HG02970 (cell line): ENCODE measurements at regions not wholly inside any gene's neighbourhood (a gene's known extent, or its start where the extent isn't known, plus 50 kb on each side); places are given as distances from the start of the nearest gene placed in this dataset.
"Not testable (repeated sequence)": the region's sequence is repeated elsewhere in the genome, so short reads cannot be mapped to it uniquely, and the experiment has no call there.

Source experiments
- ATAC-seq: cut with Tn5 transposase; IDR thresholded peaks from one replicate; pipeline ENCODE4 v1.9.1; 2021; ENCODE audit warnings: mild to moderate bottlenecking, moderate library complexity, moderate number of reproducible peaks; ENCODE audit not compliant: unreplicated experiment, low FRiP score

- not testable (repeated sequence) for ATAC-seq
These were observed 194.7 kb downstream of the BANP start for GRCh38 chr16:88145824-88146405.

DNA sequence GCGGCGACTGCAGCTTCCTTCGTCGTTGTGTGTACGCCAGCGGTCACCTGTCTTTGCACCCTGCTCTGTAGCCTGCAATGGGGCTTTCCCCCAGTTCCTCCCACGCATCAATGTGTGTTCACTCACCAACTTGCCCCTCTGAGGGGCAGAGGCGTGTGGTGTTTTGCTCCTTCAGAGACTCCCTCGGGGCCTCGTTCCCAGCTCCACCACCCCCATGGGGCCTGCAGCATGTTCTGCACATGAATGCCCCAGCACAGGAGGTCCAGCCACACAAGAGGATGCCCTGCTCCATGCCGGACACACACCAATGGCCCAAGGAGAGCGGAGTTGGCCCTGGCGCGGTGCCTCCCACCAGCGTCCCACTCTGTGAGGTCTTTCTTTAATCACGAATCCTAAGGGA, 196.8 kb downstream of the BANP start:
- not testable (repeated sequence) for ATAC-seq

GRCh38 chr16:88148682-88149081, 197.4 kb downstream of the BANP start:
- ATAC-seq, result not testable (repeated sequence)

DNA sequence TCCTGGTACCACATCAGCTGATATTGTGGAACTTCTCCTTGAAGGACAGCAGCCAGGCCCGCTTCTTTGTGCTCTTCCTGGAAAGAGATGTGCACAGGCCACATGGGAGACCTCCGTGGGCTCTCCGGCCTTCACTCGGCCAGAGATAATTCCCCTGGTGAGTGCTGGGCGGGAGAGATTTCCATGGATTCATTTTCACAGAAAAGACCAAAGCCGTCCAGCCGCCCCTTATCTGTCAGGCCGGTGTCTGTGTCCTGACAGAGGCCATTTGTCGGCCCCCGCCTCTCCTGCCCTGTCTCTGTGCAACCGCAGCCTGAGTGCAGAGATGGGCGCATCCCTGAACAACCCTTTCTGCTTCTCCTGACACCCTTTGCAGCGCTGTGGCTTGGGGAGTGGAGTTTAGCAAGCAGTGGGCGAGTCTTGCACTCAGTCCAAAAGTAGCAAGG, 197.9 kb downstream of the BANP start:
- ATAC-seq, result not testable (repeated sequence)

DNA sequence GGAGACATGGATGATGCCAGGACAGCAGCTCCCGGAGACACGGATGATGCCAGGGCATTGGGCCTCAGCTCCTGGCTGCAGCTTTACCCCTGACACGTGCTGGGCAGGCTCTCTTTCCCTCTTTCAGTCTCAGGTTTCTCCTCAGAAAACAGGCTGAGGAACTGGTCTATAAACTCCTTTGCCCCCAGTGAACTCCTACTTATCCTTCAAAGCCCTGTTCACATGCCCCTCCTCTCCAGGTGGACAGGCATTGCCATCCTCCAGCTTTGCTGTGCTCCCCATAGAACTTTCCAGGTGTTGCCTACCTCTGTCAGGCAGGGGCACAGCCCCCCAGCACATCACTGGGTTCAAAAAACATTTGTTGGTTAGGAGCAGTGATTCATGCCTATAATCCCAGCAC, 198.4 kb downstream of the BANP start:
- ATAC-seq, result not testable (repeated sequence)

DNA sequence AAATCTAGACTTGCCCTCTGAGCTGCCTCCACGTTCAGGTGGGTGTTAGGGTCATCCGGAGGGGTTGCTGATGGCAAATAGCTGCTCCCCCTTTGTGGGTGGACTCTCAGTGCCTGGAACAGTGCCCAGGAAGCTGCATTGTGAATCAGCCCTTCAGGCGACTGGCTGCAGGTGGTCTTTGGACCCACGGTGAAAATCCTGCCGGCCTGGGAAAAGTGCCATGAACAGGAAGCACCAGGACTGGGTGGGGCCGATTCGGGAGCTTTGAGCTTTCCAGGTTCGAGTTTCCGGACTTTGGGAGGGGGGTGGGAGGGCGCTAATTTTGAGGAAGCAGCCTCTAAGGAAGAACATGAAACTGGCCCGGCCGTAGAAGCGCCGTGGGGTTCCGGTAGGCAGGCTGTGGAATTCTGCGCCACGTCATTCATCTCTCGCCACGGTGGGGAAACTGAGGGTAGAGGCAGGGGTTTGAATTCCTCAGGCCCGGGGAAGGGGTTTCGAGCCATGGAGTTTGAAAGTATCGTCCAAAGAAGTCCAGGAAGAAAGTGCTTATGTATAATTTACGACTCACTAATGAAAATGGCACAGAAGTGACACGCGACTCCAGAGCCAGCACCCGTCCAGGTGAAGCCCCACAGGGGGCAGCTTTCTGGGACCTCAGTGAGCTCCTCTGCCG, 199.4 kb downstream of the BANP start:
- ATAC-seq, result not testable (repeated sequence)

DNA sequence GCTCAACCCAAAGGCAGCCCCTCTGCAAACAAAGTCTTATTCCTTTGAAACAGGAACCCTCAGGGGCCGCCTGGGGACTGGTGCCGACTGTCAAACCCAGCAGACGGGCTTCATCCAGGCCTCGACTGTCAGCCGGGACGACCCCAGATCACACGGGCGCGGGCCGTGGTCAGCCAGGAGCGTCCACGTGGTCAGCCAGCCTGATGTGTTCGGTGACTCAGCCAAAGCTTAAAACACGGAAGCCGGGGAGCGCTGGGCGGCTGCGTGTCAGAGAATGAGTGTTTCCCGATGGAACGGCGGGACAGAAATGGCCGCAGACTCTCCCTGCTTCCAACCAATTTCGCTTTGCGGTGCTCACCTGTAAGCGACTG, 199.9 kb downstream of the BANP start:
- not testable (repeated sequence) for ATAC-seq

DNA sequence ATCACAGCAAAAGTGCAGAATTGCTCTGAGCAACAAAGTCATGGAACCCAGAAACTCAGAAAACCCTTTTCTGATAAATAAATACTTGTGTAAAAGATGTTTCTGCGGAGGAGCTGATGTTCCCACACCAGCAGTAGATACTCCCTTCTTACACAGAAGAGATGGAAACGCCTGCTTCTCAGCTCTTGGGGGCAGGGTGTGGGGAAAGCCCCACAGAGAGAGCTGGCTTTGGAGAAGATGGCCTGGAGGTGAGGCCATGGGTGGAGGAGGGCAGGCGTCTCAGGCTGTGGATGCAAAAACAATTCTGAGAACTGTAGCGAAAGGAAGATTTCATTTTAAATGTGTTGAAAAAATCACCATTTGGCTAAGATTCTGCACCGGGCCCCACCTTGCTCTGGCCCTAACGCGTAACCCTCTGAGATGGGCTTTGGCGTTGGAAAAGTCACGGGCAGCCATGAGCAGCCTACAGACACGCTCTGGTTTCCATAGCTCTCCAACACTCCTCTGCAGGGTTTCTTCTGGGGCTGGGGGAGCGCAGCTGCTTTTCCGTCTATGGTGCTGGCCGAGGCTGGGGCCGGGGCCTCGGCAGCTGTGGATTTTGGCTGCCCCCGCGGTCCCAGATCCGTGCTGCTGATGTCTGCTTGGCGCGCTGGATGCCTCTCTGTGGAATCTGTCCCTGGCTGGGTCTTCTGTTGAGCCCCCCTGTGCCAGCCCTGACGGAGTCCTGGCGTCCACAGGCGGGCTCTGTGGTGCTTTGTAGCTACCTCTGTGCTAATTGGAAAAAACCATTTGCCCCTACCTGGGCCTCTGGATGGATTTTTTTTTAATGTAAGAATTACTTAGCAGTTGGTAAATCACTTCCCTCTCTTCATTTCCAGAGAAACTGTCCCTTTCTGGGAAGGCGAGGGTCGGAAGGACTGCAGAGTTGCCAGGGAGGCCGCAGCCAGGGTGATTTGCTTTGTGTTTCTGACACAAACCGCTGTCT, 200.9 kb downstream of the BANP start:
- ATAC-seq, result not testable (repeated sequence)

DNA sequence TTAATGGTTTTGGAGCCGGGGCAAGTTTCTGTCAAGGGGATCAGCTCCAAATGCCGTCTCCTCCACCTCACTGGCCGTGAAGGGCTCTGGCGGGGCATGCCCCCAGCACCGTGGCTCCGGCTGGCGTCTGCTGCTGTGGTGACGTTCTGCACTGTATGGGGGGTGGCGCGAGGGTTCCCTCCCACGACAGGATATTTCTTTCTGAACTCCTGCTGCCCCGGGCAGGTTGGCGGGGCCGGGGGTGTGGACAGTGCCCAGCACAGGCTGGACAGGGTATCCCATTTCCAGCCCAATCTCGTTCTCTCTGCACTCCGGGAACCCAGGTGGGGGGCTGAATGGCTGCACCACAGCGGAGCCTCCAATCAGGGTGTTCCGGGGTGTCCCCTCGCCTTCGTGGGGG, 201.6 kb downstream of the BANP start:
- ATAC-seq, result not testable (repeated sequence)

DNA sequence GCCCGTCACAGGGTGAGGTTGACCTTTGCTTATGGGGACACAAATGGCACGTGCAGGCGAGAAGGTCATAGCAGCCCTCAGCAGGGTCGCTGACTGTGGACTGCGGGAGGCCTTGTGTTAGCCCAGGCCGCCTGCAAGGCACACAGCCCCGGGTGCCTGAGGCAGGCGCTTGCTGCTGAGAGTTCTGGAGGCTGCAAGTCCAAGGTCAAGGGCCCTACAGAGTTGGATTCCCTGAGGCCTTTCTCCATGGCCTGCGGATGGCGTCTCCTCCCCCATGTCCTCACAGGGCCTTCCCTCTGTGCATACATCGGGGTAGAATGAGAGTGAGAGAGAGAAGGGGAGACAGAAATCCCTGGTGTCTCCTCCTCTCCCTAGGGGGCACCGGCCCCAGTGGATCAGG, 202.3 kb downstream of the BANP start:
- ATAC-seq, result not testable (repeated sequence)

GRCh38 chr16:88154886-88155285, 203.7 kb downstream of the BANP start:
- ATAC-seq, result not testable (repeated sequence)

DNA sequence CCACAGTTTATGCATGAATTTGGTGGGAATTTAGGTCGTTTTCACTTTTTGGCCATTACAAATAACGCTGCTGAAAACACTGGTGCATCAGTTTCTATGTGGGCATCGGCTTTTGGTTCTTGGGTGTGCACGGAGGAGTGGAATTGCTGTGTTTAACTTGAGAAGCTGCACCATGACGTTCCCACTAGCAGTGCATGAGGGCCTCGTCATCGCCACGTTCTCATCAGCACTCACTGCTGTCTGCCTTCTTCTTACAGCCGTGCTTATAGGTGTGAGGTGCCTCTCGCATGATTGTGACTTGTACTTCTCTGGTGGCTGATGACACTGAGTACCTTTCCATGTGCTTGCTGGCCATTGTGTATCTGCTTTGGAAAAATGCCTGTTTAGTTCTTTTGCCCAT, 204.4 kb downstream of the BANP start:
- not testable (repeated sequence) for ATAC-seq

- ATAC-seq, result not testable (repeated sequence)
These were observed 205.5 kb downstream of the BANP start for GRCh38 chr16:88156640-88157283.

- ATAC-seq, result not testable (repeated sequence)
These were observed 206.5 kb downstream of the BANP start for GRCh38 chr16:88157686-88158085.

DNA sequence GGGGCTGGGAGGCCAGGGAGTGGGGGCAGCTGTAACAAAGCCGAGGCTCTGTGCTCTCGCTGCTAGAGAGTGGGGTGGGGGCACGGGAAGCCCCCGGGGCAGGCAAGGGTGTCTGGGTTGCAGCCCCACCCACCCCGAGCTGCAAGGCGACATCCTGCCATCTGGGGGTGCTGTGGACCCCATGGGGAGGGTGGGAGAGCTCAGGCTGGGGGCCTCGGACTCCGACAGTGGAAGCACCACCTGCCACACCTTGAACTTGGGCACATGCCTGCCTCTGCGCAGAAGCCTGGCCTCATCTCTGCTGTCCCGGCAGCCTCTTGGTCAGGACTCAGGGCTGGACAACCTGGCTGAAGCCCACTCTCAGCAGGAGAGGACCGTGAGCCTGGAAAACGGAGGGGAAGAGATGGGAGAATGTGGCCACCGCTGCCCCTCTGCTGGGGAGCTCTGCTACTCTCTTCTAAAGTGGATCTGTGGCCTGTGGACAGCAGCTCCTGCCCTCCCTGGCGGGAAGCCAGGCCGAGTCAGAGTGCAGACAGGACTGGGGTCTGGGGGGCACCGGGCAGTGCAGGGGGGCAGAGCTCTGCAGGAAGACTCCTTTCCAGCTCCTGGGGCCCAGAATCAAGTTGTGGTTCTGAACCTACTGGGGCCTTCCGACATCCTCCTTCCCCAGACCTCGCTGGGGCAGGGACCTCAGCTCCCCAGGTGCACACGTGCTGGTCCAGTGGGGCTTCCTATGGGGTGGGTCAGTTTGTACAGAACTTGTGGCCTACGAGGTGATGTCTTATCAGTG, 207.2 kb downstream of the BANP start:
- ATAC-seq, result not testable (repeated sequence)

DNA sequence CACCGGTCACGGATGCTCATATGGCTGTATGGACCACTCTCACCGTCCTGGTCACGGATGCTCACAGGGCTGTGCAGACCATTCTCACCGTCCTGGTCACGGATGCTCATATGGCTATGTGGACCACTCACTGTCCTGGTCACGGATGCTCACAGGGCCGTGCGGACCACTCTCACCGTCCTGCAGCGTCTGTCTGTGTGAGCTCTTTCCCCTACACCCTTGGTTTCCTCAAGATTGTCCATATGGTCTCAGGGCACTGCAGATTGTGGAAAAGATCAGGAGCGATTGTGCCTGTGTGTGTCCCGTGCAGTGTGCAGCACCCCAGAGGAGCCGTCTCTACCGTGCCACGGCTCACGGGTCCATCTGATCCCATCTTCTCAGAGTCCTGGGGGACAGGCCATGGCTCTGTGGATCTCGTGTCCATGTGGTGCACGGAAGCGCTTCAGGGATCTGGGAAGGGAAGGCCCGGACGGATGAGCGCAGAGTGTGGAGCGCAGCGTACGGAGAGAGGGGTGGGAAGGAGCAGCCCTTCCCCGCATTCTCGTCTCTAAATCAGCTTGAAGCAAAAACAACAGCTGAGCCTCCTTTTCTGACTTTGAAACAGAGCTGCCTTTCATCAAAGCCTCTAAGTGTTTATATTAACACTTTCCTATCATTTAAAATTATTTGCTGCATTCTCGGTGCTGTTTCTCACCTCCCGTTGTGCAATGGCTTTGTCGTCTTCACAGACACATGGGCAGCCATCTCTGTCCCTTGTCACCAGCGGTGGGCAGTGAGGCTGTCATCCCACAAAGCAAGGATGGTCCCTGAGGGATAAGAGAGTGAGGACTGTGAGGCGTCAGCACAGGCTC, 208.0 kb downstream of the BANP start:
- ATAC-seq, result not testable (repeated sequence)

DNA sequence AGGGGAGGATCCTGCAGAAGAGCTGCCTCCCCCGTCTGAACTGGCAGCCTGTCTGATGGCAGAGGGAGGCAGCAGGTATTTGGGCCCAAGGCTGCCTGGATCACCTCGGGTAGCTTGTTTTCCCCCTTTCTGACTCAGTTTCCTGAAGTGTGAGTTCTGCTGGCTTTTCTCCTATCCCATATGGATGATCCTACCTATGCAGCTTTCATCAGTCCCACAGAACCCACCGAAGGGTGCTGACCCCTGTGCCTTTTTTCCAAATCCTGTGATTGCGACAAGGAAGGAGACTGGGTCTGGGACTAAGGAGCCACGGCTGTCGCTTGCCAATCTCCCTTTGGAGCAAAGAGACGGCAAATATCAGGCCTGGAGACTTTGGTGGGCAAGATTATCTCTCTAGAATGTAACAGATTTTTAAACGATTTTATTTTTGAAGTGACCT, 208.7 kb downstream of the BANP start:
- ATAC-seq, result not testable (repeated sequence)

DNA sequence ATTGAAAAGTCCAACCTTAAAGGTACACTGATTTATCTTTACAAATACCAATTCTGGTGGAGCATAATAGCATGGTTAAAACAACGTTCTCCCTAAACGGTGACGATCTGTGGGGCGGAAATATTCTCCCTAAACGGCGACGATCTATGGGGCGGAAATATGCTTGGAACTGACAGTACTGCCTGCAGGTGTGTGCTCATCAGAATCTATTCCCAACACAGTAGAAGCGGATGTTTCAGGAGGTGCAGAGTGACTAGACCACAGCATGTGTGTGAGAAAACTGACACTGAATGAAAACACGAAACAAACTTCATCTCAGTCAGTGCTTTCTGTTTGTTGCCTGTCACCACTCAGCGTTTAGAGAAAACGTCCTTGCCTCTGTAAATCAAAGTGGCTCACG, 210.0 kb downstream of the BANP start:
- ATAC-seq, result not testable (repeated sequence)
